Trophoblast cell (in vitro differentiated cells and primary cell): ENCODE measurements at regions not wholly inside any gene's neighbourhood (a gene's known extent, or its start where the extent isn't known, plus 50 kb on each side); places are given as distances from the start of the nearest gene placed in this dataset.
A peak's percentile ranks its signal among the peaks of the same experiment; 100 is the strongest.

Experiments used
- DNase-seq, 2 donors: peaks; one replicate each; pipeline ENCODE4 v3.0.0-alpha.2; 2016
- H2AFZ ChIP-seq: 2 replicates; pipeline ENCODE4 v1.6.1; 2013; ENCODE audit warnings: low read length, moderate library complexity, mild to moderate bottlenecking; ENCODE audit not compliant: insufficient read depth, poor library complexity
- H2AK5ac ChIP-seq: 2 replicates; pipeline ENCODE4 v1.6.1; 2013; ENCODE audit warnings: mild to moderate bottlenecking, low read length
- H2BK120ac ChIP-seq: 2 replicates; pipeline ENCODE4 v1.6.1; 2013; ENCODE audit warnings: low read length, mild to moderate bottlenecking, moderate library complexity; ENCODE audit not compliant: insufficient read depth, poor library complexity
- H2BK12ac ChIP-seq: 2 replicates; pipeline ENCODE4 v1.6.1; 2013; ENCODE audit warnings: mild to moderate bottlenecking, low read length, moderate library complexity
- H2BK5ac ChIP-seq: 2 replicates; pipeline ENCODE4 v1.6.1; 2013; ENCODE audit warnings: low read length, low read depth, moderate library complexity, mild to moderate bottlenecking; ENCODE audit not compliant: poor library complexity
- H3K14ac ChIP-seq: 2 replicates; pipeline ENCODE4 v1.6.1; 2013; ENCODE audit warnings: mild to moderate bottlenecking, low read length
- H3K18ac ChIP-seq: 2 replicates; pipeline ENCODE4 v1.6.1; 2013; ENCODE audit warnings: mild to moderate bottlenecking, low read length
- H3K23ac ChIP-seq: 2 replicates; pipeline ENCODE4 v1.6.1; 2013; ENCODE audit warnings: low read length
- H3K27ac ChIP-seq: 2 replicates; pipeline ENCODE4 v1.5.1; 2013; ENCODE audit warnings: low read depth, mild to moderate bottlenecking, inconsistent platforms, low read length, moderate library complexity
- H3K27me3 ChIP-seq: 2 replicates; pipeline ENCODE4 v1.6.1; 2013; ENCODE audit warnings: inconsistent platforms, mild to moderate bottlenecking, low read length, moderate library complexity; ENCODE audit not compliant: insufficient read depth
- H3K36me3 ChIP-seq, 2 experiments: 1 replicate in 1 of 2; 2 replicates in 1 of 2; pipeline ENCODE4 v1.6.1; 2013; ENCODE audit warnings: low read length in 2 of 2, mild to moderate bottlenecking in 2 of 2, moderate library complexity in 1 of 2; ENCODE audit not compliant: insufficient read depth in 2 of 2, control insufficient read depth in 1 of 2
- H3K4ac ChIP-seq: 2 replicates; pipeline ENCODE4 v1.6.1; 2013; ENCODE audit warnings: low read depth, mild to moderate bottlenecking, low read length, moderate library complexity
- H3K4me1 ChIP-seq, 2 experiments: 1 replicate in 1 of 2; 2 replicates in 1 of 2; pipeline ENCODE4 v1.6.1; 2013; ENCODE audit warnings: low read length in 2 of 2, mild to moderate bottlenecking in 2 of 2, moderate library complexity in 1 of 2; ENCODE audit not compliant: insufficient read depth in 2 of 2, control insufficient read depth in 1 of 2
- H3K4me2 ChIP-seq: 2 replicates; pipeline ENCODE4 v1.6.1; 2013; ENCODE audit warnings: inconsistent platforms, mild to moderate bottlenecking, low read length, moderate library complexity
- H3K4me3 ChIP-seq: 2 replicates; pipeline ENCODE4 v1.5.1; 2013; ENCODE audit warnings: mild to moderate bottlenecking, low read depth, low read length, inconsistent platforms
- H3K79me1 ChIP-seq: one replicate; pipeline ENCODE4 v1.6.1; 2013; ENCODE audit warnings: low read length
- H3K79me2 ChIP-seq: 2 replicates; pipeline ENCODE4 v1.6.1; 2013; ENCODE audit warnings: low read length, mild to moderate bottlenecking; ENCODE audit not compliant: control insufficient read depth, insufficient read depth, poor library complexity
- H3K9ac ChIP-seq: 2 replicates; pipeline ENCODE4 v1.6.1; 2013; ENCODE audit warnings: mild to moderate bottlenecking, low read length
- H3K9me3 ChIP-seq: 2 replicates; pipeline ENCODE4 v1.6.1; 2013; ENCODE audit warnings: low read depth, mild to moderate bottlenecking, control low read depth, inconsistent platforms, low read length; ENCODE audit not compliant: insufficient read depth
- H4K12ac ChIP-seq: 2 replicates; pipeline ENCODE4 v1.6.1; 2013; ENCODE audit warnings: low read depth, mild to moderate bottlenecking, low read length, moderate library complexity
- H4K8ac ChIP-seq: 2 replicates; pipeline ENCODE4 v1.6.1; 2013; ENCODE audit warnings: low read depth, mild to moderate bottlenecking, low read length, moderate library complexity
- H4K91ac ChIP-seq: one replicate; pipeline ENCODE4 v1.6.1; 2013; ENCODE audit warnings: low read depth, mild to moderate bottlenecking, low read length, moderate library complexity
- WGBS: extraction: QIAGEN DNeasy Blood & Tissue Kit; methylation state at CpG from one replicate; pipeline ENCODE4 v1.1.7; 2013; ENCODE audit warnings: missing lambda C conversion rate; ENCODE audit not compliant: insufficient read length, insufficient coverage; ENCODE audit errors: extremely low coverage; 5-methylcytosine and 5-hydroxymethylcytosine counted together

DNA sequence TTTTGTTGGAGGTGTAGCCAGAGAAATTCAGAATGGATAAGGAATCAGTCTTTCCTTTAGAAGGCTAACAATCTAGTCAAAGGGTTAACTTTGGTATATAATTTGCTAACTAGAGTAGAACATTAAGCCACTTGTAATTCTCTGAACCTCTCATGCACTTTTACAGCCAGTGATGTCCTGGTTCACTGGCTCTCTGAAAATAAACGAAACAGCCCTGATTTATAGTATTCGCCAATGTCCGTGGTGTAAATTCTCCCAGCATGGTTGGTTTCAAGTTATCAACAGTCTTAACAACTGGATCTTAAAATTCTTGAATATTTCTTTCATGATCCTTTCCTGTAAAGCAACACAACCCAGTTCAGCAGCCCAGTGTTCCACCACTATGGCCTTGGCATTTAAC lies 500.4 kb upstream of the CDIN1 start:
- WGBS, result no CpG with 5 or more reads among the region's 3 CpGs
- no peak overlapping the region for H3K23ac ChIP-seq
- H2BK12ac ChIP-seq, result no peak overlapping the region
- H3K4me1 ChIP-seq, result no peaks in the 10 kb centered on the region
- no peak overlapping the region for H3K18ac ChIP-seq
- no peak overlapping the region for H2AK5ac ChIP-seq
- H3K9ac ChIP-seq, result no peak overlapping the region
- H3K79me1 ChIP-seq, result no peaks in the 10 kb centered on the region
- H3K4me3 ChIP-seq, result no peak overlapping the region
- no peak overlapping the region for H2BK5ac ChIP-seq
- H3K36me3 ChIP-seq, result no peaks in the 10 kb centered on the region
- no peak overlapping the region for H3K14ac ChIP-seq
- no peak overlapping the region for H4K91ac ChIP-seq
- H4K8ac ChIP-seq, result no peak overlapping the region
- H3K79me2 ChIP-seq, result no peaks in the 10 kb centered on the region
- no peak overlapping the region for H2BK120ac ChIP-seq
- H2AFZ ChIP-seq, result no peak overlapping the region
- H3K9me3 ChIP-seq, result no peaks in the 10 kb centered on the region
- no peak for DNase-seq
- H3K4me2 ChIP-seq, result no peak overlapping the region
- no peak overlapping the region for H3K27ac ChIP-seq
- H4K12ac ChIP-seq, result no peak overlapping the region
- no peaks in the 10 kb centered on the region for H3K27me3 ChIP-seq
- H3K4ac ChIP-seq, result no peak overlapping the region

DNA sequence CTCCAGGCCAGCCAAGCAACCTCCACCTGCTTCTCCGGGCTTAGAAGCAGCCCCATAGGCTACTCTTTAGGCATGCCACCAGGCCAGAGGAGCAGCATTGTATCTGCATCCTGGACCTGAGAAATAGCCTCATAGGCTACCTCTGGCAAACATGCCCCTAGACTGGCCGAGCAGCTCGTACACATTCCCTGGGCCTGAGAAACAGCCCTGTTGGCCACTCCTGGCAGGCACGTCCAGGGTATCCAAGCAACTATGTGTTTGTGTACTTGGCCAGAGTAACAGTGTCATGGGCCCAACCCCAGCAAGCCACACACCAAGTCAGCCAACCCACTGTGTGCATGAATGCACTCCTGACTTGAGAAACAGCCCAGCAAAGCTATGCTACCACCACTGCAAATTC lies 498.7 kb upstream of the CDIN1 start:
- no CpG with 5 or more reads among the region's 4 CpGs for WGBS
- H2BK5ac ChIP-seq, result no peak overlapping the region

DNA sequence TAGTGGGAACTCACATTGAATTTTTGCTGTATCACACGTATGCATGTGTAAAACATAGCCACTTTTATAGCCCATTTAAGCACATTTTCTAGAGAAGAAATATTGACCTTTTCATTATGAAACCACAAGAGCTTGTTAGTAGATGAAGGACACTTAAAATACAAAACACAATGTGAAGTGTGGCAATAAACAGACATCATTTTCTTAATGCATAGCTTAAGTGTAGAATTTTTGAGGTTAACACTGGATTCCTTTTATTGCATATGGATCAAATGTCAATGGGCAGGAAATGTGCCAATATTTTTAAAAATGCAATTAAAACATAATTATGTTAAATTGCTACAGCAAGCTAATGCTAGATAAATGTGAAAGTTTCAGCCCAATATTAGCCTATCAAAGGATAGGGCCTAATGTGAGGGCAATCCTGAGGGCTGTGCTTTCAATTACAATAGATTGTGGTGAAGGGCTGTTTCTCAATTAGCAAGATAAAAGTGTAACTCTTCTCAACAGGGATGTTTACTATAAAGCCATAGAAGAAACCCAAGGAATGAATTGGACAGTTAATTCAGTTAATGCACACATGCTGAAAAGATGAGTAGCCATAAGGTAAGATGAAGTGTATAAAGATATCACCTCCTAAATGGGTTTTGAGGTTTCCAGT lies 489.0 kb upstream of the CDIN1 start:
- Histone ChIP-seq H3K79me2 (no peaks in the 10 kb centered on the region), H2BK5ac (no peak overlapping the region), H2BK12ac (no peak overlapping the region), H3K18ac (no peak overlapping the region), H3K4me2 (no peak overlapping the region), H4K8ac (no peak overlapping the region), H3K36me3 (no peaks in the 10 kb centered on the region), H3K4me1 (no peaks in the 10 kb centered on the region), H3K27ac (no peak overlapping the region), H2AK5ac (no peak overlapping the region), H4K91ac (no peak overlapping the region), H3K4ac (no peak overlapping the region), H3K9me3 (peaks cover 1% of the 10 kb centered on the region), H4K12ac (no peak overlapping the region), H3K27me3 (no peaks in the 10 kb centered on the region), H3K9ac (no peak overlapping the region), H3K14ac (no peak overlapping the region), H2AFZ (no peak overlapping the region), H3K79me1 (no peaks in the 10 kb centered on the region), H2BK120ac (no peak overlapping the region), H3K23ac (no peak overlapping the region), H3K4me3 (no peak overlapping the region)
- WGBS, result no CpG with 5 or more reads among the region's 1 CpG
- no peak for DNase-seq

More for the DNA sequence above, 498.7 kb upstream of the CDIN1 start:
- Histone ChIP-seq H3K23ac (no peak overlapping the region), H3K9me3 (no peaks in the 10 kb centered on the region), H3K27ac (no peak overlapping the region), H3K36me3 (no peaks in the 10 kb centered on the region), H2AK5ac (no peak overlapping the region), H3K4me2 (no peak overlapping the region), H3K9ac (no peak overlapping the region), H3K4me3 (no peak overlapping the region), H3K14ac (no peak overlapping the region), H3K18ac (no peak overlapping the region), H3K27me3 (no peaks in the 10 kb centered on the region), H2BK12ac (no peak overlapping the region), H2AFZ (no peak overlapping the region), H3K79me2 (no peaks in the 10 kb centered on the region), H3K4me1 (no peaks in the 10 kb centered on the region), H3K4ac (no peak overlapping the region), H3K79me1 (no peaks in the 10 kb centered on the region), H4K12ac (no peak overlapping the region), H2BK120ac (no peak overlapping the region), H4K8ac (no peak overlapping the region), H4K91ac (no peak overlapping the region)
- DNase-seq, result peak; percentile 86 to 87

DNA sequence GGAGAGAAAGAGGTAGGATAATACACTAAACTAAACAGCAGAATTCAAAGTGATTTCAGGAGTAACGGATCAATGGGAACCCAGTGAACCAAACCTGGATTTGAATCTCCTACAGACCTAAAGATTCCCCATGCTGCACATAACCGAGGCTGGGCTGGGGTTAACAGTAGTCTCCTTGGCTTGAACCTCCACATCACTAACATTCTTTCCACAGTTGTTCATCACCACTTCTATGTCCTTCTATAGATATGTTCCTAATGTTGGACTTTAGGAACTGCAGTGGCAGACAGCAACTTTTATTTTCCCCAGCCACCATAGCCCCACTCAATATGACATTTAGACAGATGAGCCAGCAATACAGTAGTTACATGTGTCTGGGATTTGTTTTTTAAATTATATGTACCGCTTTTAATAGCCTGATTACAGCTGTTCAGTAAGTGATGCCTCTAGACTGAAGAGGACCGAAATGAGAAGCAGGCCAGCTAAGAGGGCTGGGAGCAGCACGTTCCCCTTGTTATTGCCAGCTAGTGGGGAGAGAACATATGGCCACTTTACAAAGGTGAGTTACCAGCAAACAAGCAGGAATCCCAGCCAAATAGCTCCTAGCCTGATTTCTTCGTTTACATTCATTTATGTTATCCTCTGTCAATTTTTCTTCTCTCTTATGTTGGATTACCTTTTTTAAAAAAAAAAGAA lies 472.6 kb upstream of the CDIN1 start:
- Histone ChIP-seq H2BK5ac (no peak overlapping the region), H3K36me3 (no peaks in the 10 kb centered on the region), H3K9me3 (no peaks in the 10 kb centered on the region), H3K4me3 (no peak overlapping the region), H4K12ac (no peak overlapping the region), H3K23ac (no peak overlapping the region), H4K8ac (no peak overlapping the region), H2AK5ac (no peak overlapping the region), H3K9ac (no peak overlapping the region), H3K14ac (no peak overlapping the region), H4K91ac (no peak overlapping the region), H3K27me3 (no peaks in the 10 kb centered on the region), H2AFZ (no peak overlapping the region), H3K4me1 (no peaks in the 10 kb centered on the region), H2BK120ac (no peak overlapping the region), H2BK12ac (no peak overlapping the region), H3K4me2 (no peak overlapping the region), H3K79me2 (no peaks in the 10 kb centered on the region), H3K18ac (no peak overlapping the region), H3K27ac (no peak overlapping the region), H3K79me1 (no peaks in the 10 kb centered on the region), H3K4ac (no peak overlapping the region)
- DNase-seq, result no peak
- no CpG with 5 or more reads among the region's 6 CpGs for WGBS
